K562 (cell line): ENCODE measurements at regions not wholly inside any gene's neighbourhood (a gene's known extent, or its start where the extent isn't known, plus 50 kb on each side); places are given as distances from the start of the nearest gene placed in this dataset.

Experiments used
- ATAC-seq: fragments of 200-7000 bp; cut with Tn5 transposase; 3 replicates; pipeline ENCODE4 v1.9.1; 2020; ENCODE audit warnings: moderate library complexity
- BruUV-seq: library from RNA; stranded (reverse); fragments of 400-500 nt; replicated peaks from 2 replicates; lab custom pipeline; 2021; lab: Mats Ljungman, UMichigan
- CTCF ChIA-PET: fragments of 300-600 bp; formaldehyde crosslinking; extraction: SDS; loops from one replicate; lab custom pipeline; 2021; ENCODE audit warnings: low intra/inter-chr PET ratio; lab: Yijun Ruan, JAX
- POLR2A ChIA-PET: fragments of 300-600, 350-650 bp; sonication (Branson Sonifier 250); formaldehyde crosslinking; extraction: SDS; loops from one replicate; lab custom pipeline; 2021; ENCODE audit warnings: antibody characterized with exemption, inconsistent platforms; lab: Yijun Ruan, JAX
- DNase-seq, 4 experiments: peaks; one replicate each; pipeline versions ENCODE4 v3.0.0 to v3.0.0-alpha.2; 2011 to 2018; ENCODE audit warnings: low spot score in 3 of 4, mixed read lengths in 3 of 4; ENCODE audit errors: extremely low read depth in 1 of 4
- FAIRE-seq: peaks from 2 replicates; lab custom pipeline; 2011; peaks lifted over from hg19 to GRCh38; lab: Jason Lieb, UNC
- H2AFZ ChIP-seq: 2 replicates; pipeline ENCODE4 v1.6.0; 2011; ENCODE audit warnings: low read depth, low read length, control low read depth, inconsistent platforms
- H3K27ac ChIP-seq: fragments of 200-600 bp; 3 replicates; pipeline ENCODE4 v1.8.0; 2011; ENCODE audit warnings: low read depth, mild to moderate bottlenecking, control low read depth, inconsistent platforms, low read length, moderate library complexity, mixed read lengths; ENCODE audit errors: extremely low read depth
- H3K27me3 ChIP-seq, 2 experiments: fragments of 300-600 bp in 1 of 2; 2 replicates in 1 of 2; 3 replicates in 1 of 2; pipeline versions ENCODE4 v1.6.0 to v1.8.0; 2011; ENCODE audit warnings: inconsistent platforms in 2 of 2, low read length in 2 of 2, mild to moderate bottlenecking in 1 of 2, mixed read lengths in 1 of 2, moderate library complexity in 1 of 2; ENCODE audit not compliant: control insufficient read depth in 2 of 2, insufficient read depth in 2 of 2
- H3K36me3 ChIP-seq: fragments of 300-600 bp; 3 replicates; pipeline ENCODE4 v1.8.0; 2011; ENCODE audit warnings: mild to moderate bottlenecking, low read length, inconsistent platforms; ENCODE audit not compliant: control insufficient read depth, insufficient read depth
- H3K4me1 ChIP-seq, 2 experiments: fragments of 200-600 bp in 1 of 2; replicated peaks in 1 of 2; 2 replicates in 1 of 2; 3 replicates in 1 of 2; pipeline versions ENCODE4 v1.5.1 to v1.8.0; 2011; ENCODE audit warnings: inconsistent platforms in 2 of 2, low read length in 2 of 2, mild to moderate bottlenecking in 1 of 2, mixed read lengths in 1 of 2, moderate library complexity in 1 of 2; ENCODE audit not compliant: control insufficient read depth in 2 of 2, insufficient read depth in 2 of 2
- H3K4me2 ChIP-seq: 2 replicates; pipeline ENCODE4 v1.6.1; 2011; ENCODE audit warnings: low read length, control low read depth, inconsistent platforms, mixed read lengths; ENCODE audit not compliant: insufficient read depth
- H3K4me3 ChIP-seq: fragments of 200-600 bp; sonication (generic), shearing (Covaris generic); 2 replicates; pipeline ENCODE4 v1.5.1; 2016; ENCODE audit warnings: control low read depth, inconsistent platforms
- H3K79me2 ChIP-seq: fragments of 200-600 bp; 3 replicates; pipeline ENCODE4 v1.8.0; 2011; ENCODE audit warnings: low read length, inconsistent platforms; ENCODE audit not compliant: control insufficient read depth, insufficient read depth
- H3K9ac ChIP-seq, 2 experiments: 2 replicates each; pipeline versions ENCODE4 v1.6.0 to v1.6.1; 2011; ENCODE audit warnings: low read depth in 2 of 2, low read length in 2 of 2, control low read depth in 1 of 2, inconsistent platforms in 1 of 2, mild to moderate bottlenecking in 1 of 2, mixed read lengths in 1 of 2; ENCODE audit not compliant: insufficient read depth in 1 of 2
- H3K9me1 ChIP-seq: one replicate; pipeline ENCODE4 v1.6.0; 2011; ENCODE audit warnings: inconsistent platforms, mild to moderate bottlenecking, low read length, moderate library complexity; ENCODE audit not compliant: control insufficient read depth, insufficient read depth
- H3K9me3 ChIP-seq: replicated peaks from 2 replicates; pipeline ENCODE4 v1.5.1; 2011; ENCODE audit warnings: low read depth, low read length, inconsistent platforms; ENCODE audit not compliant: control insufficient read depth, insufficient read depth
- H4K20me1 ChIP-seq: replicated peaks from 2 replicates; pipeline ENCODE4 v1.6.1; 2011; ENCODE audit warnings: low read length, inconsistent platforms, mixed read lengths; ENCODE audit not compliant: control insufficient read depth, insufficient read depth
- AFF1 ChIP-seq, 2 experiments: fragments of 450-650 bp; IDR thresholded peaks; 2 replicates each; pipeline ENCODE4 v1.6.1; 2018; ENCODE audit warnings: mild to moderate bottlenecking in 2 of 2, low read depth in 1 of 2; ENCODE audit not compliant: partially characterized antibody in 2 of 2
- MLLT1 ChIP-seq, 2 experiments: fragments of 450-650 bp; IDR thresholded peaks; 2 replicates each; pipeline ENCODE4 v1.6.1; 2016
- NCOA6 ChIP-seq: fragments of 450-650 bp; IDR thresholded peaks from 2 replicates; pipeline ENCODE4 v1.6.1; 2017; ENCODE audit warnings: mild to moderate bottlenecking
- NR3C1 ChIP-seq: sonication (generic); formaldehyde crosslinking; IDR thresholded peaks from 2 replicates; pipeline ENCODE4 v1.8.1; 2022; ENCODE audit warnings: missing genetic modification reagents
- RCOR1 ChIP-seq, 2 experiments: IDR thresholded peaks; 2 replicates each; pipeline ENCODE4 v1.6.1; 2012; ENCODE audit warnings: low read depth in 2 of 2, low read length in 2 of 2, borderline replicate concordance in 1 of 2, improper control_type of control experiment in 1 of 2
- TRIM28 ChIP-seq: fragments of 450-650 bp; IDR thresholded peaks from 2 replicates; pipeline ENCODE4 v1.6.1; 2017
- ZC3H4 ChIP-seq: sonication (generic); formaldehyde crosslinking; IDR thresholded peaks from 2 replicates; pipeline ENCODE4 v1.9.0; 2021; ENCODE audit warnings: missing genetic modification reagents, borderline replicate concordance
- ZNF133 ChIP-seq: fragments of 250-450 bp; sonication (Bioruptor Pico); IDR thresholded peaks from 2 replicates; pipeline ENCODE4 v1.4.0; 2020; ENCODE audit warnings: mild to moderate bottlenecking
- ZNF197 ChIP-seq: fragments of 200-800 bp; sonication (Bioruptor generic); IDR thresholded peaks from 2 replicates; pipeline ENCODE4 v1.6.1; 2016; ENCODE audit warnings: low read depth, missing genetic modification characterization, missing compliant biosample characterization
- ZNF444 ChIP-seq: fragments of 250-450 bp; sonication (Bioruptor Pico); IDR thresholded peaks from 2 replicates; pipeline ENCODE4 v1.4.0; 2020; ENCODE audit warnings: mild to moderate bottlenecking, moderate library complexity
- ZNF592 ChIP-seq: fragments of 450-650 bp; IDR thresholded peaks from 2 replicates; pipeline ENCODE4 v1.6.1; 2017; ENCODE audit warnings: antibody characterized with exemption, mild to moderate bottlenecking
- WGBS: fragments of 100-300 bp; shearing (Covaris generic); methylation state at CpG from one replicate; pipeline ENCODE4 v1.1.6; 2016; ENCODE audit warnings: low coverage, mixed read lengths; ENCODE audit not compliant: insufficient coverage; ENCODE audit errors: missing lambda C conversion rate; 5-methylcytosine and 5-hydroxymethylcytosine counted together
- in situ Hi-C: fragments of 300-500 bp; cut with MboI; formaldehyde crosslinking; loops from 4 replicates; pipeline ENCODE4 v1.15.0; 2018; ENCODE audit warnings: inconsistent platforms, mixed read lengths
- intact Hi-C: fragments of 100-400 bp; cut with micrococcal nuclease; formaldehyde crosslinking; loops from 2 replicates; pipeline ENCODE4 v1.14.2; 2022

GRCh38 chr12:31225656-31226535, 100.1 kb downstream of the SINHCAF start:
- POLR2A ChIA-PET: no interaction called here
- no peak overlapping the region for H3K9ac ChIP-seq
- CTCF ChIA-PET: no interaction called here
- TF ChIP-seq ZNF592: no peak
- no peak for TF ChIP-seq NR3C1 (CRISPR knock-in tag)
- no peak for TF ChIP-seq MLLT1 (IDR thresholded peaks at IDR 0.05)
- TF ChIP-seq ZNF197 (CRISPR knock-in tag): no peak
- TF ChIP-seq RCOR1 (IDR thresholded peaks at IDR 0.05; ENCODE audit: borderline replicate concordance in 1 of 2, low read depth in 2 of 2, low read length in 2 of 2): no peak
- no peak for TF ChIP-seq ZNF444 (CRISPR knock-in tag)
- TF ChIP-seq TRIM28: no peak
- TF ChIP-seq ZNF133 (CRISPR knock-in tag): no peak
- TF ChIP-seq ZC3H4: no peak
- no peak for TF ChIP-seq NCOA6
- no peak for TF ChIP-seq AFF1 (IDR thresholded peaks at IDR 0.05; ENCODE audit: low read depth in 1 of 2, partially characterized antibody in 2 of 2)

More at GRCh38 chr12:31225656-31226535, 100.1 kb downstream of the SINHCAF start:
- Histone ChIP-seq H3K27ac (no peak overlapping the region), H4K20me1 (peaks cover 6% of the 10 kb centered on the region; the same call in 1 of the 2 replicates), H3K79me2 (no peaks in the 10 kb centered on the region), H3K4me1 (no peaks in the 10 kb centered on the region), H3K4me3 (no peak overlapping the region), H3K9me3 (no peaks in the 10 kb centered on the region), H2AFZ (no peak overlapping the region), H3K27me3 (peaks cover 6 to 51% of the 10 kb centered on the region in 2 experiments; a peak in 3 of 5 replicates), H3K9me1 (no peaks in the 10 kb centered on the region), H3K36me3 (no peaks in the 10 kb centered on the region), H3K4me2 (no peak overlapping the region)
- in situ Hi-C loops: loop anchor here (25.0 kb wide), 1 partner anchor 1689 kb away; no protein-coding TSS in a partner anchor
- BruUV-seq: no TSS peak
- 0% methylated on average over 9 of the region's 9 CpGs for WGBS
- FAIRE-seq (no peak), ATAC-seq (no peak), DNase-seq (no peak)
- intact Hi-C loops: no loop called here
